ENCODE measurements at regions not wholly inside any gene's neighbourhood (a gene's known extent, or its start where the extent isn't known, plus 50 kb on each side); places are given as distances from the start of the nearest gene placed in this dataset.

GRCh38 chr18:1173593-1173992 lies 268.9 kb downstream of the ADCYAP1 start:
- TF ChIP-seq, protein P1, sequence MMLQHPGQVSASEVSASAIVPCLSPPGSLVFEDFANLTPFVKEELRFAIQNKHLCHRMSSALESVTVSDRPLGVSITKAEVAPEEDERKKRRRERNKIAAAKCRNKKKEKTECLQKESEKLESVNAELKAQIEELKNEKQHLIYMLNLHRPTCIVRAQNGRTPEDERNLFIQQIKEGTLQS (IDR thresholded peaks at IDR 0.05) = no peak
- TF ChIP-seq, protein P2, sequence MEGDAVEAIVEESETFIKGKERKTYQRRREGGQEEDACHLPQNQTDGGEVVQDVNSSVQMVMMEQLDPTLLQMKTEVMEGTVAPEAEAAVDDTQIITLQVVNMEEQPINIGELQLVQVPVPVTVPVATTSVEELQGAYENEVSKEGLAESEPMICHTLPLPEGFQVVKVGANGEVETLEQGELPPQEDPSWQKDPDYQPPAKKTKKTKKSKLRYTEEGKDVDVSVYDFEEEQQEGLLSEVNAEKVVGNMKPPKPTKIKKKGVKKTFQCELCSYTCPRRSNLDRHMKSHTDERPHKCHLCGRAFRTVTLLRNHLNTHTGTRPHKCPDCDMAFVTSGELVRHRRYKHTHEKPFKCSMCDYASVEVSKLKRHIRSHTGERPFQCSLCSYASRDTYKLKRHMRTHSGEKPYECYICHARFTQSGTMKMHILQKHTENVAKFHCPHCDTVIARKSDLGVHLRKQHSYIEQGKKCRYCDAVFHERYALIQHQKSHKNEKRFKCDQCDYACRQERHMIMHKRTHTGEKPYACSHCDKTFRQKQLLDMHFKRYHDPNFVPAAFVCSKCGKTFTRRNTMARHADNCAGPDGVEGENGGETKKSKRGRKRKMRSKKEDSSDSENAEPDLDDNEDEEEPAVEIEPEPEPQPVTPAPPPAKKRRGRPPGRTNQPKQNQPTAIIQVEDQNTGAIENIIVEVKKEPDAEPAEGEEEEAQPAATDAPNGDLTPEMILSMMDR (IDR thresholded peaks at IDR 0.05; ENCODE audit: low read depth, low read length, missing input control) = no peak
- TF ChIP-seq ZBTB33 (IDR thresholded peaks at IDR 0.05) (no peak), HNF4G (IDR thresholded peaks at IDR 0.05) (no peak), SP1 (IDR thresholded peaks at IDR 0.05) (no peak), JUND (IDR thresholded peaks at IDR 0.05) (no peak), GABPA (IDR thresholded peaks at IDR 0.05 in 1 of 2, conservative IDR thresholded peaks at IDR 0.05 in 1 of 2) (no peak), FOXA2 (IDR thresholded peaks at IDR 0.05) (no peak), RXRA (IDR thresholded peaks at IDR 0.05) (no peak), EGR1 (IDR thresholded peaks at IDR 0.05; ENCODE audit: low read depth in 2 of 2) (no peak)
- TF ChIP-seq, protein P3, sequence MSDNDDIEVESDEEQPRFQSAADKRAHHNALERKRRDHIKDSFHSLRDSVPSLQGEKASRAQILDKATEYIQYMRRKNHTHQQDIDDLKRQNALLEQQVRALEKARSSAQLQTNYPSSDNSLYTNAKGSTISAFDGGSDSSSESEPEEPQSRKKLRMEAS (IDR thresholded peaks at IDR 0.05) = no peak
- TF ChIP-seq, protein P4, sequence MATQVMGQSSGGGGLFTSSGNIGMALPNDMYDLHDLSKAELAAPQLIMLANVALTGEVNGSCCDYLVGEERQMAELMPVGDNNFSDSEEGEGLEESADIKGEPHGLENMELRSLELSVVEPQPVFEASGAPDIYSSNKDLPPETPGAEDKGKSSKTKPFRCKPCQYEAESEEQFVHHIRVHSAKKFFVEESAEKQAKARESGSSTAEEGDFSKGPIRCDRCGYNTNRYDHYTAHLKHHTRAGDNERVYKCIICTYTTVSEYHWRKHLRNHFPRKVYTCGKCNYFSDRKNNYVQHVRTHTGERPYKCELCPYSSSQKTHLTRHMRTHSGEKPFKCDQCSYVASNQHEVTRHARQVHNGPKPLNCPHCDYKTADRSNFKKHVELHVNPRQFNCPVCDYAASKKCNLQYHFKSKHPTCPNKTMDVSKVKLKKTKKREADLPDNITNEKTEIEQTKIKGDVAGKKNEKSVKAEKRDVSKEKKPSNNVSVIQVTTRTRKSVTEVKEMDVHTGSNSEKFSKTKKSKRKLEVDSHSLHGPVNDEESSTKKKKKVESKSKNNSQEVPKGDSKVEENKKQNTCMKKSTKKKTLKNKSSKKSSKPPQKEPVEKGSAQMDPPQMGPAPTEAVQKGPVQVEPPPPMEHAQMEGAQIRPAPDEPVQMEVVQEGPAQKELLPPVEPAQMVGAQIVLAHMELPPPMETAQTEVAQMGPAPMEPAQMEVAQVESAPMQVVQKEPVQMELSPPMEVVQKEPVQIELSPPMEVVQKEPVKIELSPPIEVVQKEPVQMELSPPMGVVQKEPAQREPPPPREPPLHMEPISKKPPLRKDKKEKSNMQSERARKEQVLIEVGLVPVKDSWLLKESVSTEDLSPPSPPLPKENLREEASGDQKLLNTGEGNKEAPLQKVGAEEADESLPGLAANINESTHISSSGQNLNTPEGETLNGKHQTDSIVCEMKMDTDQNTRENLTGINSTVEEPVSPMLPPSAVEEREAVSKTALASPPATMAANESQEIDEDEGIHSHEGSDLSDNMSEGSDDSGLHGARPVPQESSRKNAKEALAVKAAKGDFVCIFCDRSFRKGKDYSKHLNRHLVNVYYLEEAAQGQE (IDR thresholded peaks at IDR 0.05) = no peak
- H3K36me3 ChIP-seq (ENCODE audit: control insufficient read depth in 4 of 4, insufficient read depth in 3 of 4, low read depth in 1 of 4, low read length in 3 of 4) = no peaks in the 10 kb centered on the region
- H3K4me1 ChIP-seq (ENCODE audit: control insufficient read depth in 4 of 4, insufficient read depth in 4 of 4, low read length in 3 of 4) = no peaks in the 10 kb centered on the region
- H3K4me3 ChIP-seq (ENCODE audit: low read depth in 1 of 3, low read length in 3 of 3) = no peak overlapping the region
- peaks cover 2 to 9% (median 3%) of the 10 kb centered on the region in 4 donors for H3K9me3 ChIP-seq (ENCODE audit: control insufficient read depth in 4 of 4, low read length in 3 of 4)
- H3K27me3 ChIP-seq (ENCODE audit: control insufficient read depth in 4 of 4, insufficient read depth in 4 of 4, low read length in 3 of 4) = no peaks in the 10 kb centered on the region
- DNase-seq (ENCODE audit: low spot score) = no peak
- no peak overlapping the region for H3K9ac ChIP-seq (ENCODE audit: low read depth in 1 of 2, low read length in 2 of 2)
- 80% methylated on average over 4 of the region's 4 CpGs for WGBS
- no peak overlapping the region for H3K27ac ChIP-seq (ENCODE audit: low read depth in 1 of 2, low read length in 2 of 2)

- Histone ChIP-seq H3K4me3 (ENCODE audit: low read depth in 1 of 3, low read length in 3 of 3) (no peak overlapping the region), H3K9ac (ENCODE audit: low read depth in 1 of 2, low read length in 2 of 2) (no peak overlapping the region), H3K27ac (ENCODE audit: low read depth in 1 of 2, low read length in 2 of 2) (no peak overlapping the region), H3K36me3 (ENCODE audit: control insufficient read depth in 4 of 4, insufficient read depth in 3 of 4, low read depth in 1 of 4, low read length in 3 of 4) (no peaks in the 10 kb centered on the region), H3K9me3 (ENCODE audit: control insufficient read depth in 4 of 4, low read length in 3 of 4) (peaks cover 3 to 9% (median 6%) of the 10 kb centered on the region in 4 donors), H3K4me1 (ENCODE audit: control insufficient read depth in 4 of 4, insufficient read depth in 4 of 4, low read length in 3 of 4) (no peaks in the 10 kb centered on the region), H3K27me3 (ENCODE audit: control insufficient read depth in 4 of 4, insufficient read depth in 4 of 4, low read length in 3 of 4) (no peaks in the 10 kb centered on the region)
- no peak for TF ChIP-seq JUND (IDR thresholded peaks at IDR 0.05)
- TF ChIP-seq FOXA1 (IDR thresholded peaks at IDR 0.05) = no peak
- no peak for DNase-seq (ENCODE audit: low spot score)
Observed at GRCh38 chr18:1177232-1177631, 272.6 kb downstream of the ADCYAP1 start.
